Astrocyte of the cerebellum (primary cell): ENCODE measurements at regions not wholly inside any gene's neighbourhood (a gene's known extent, or its start where the extent isn't known, plus 50 kb on each side); places are given as distances from the start of the nearest gene placed in this dataset.

Experiments used
- DNase-seq: peaks from one replicate; pipeline ENCODE4 v3.0.0-alpha.2; 2011; ENCODE audit warnings: low read depth
- H3K4me3 ChIP-seq: 2 replicates; pipeline ENCODE4 v1.5.1; 2011; ENCODE audit warnings: mild to moderate bottlenecking, low read depth, low read length, moderate library complexity
- in situ Hi-C: cut with HindIII; loops from 2 replicates; pipeline ENCODE4 v1.10.0; 2017; ENCODE audit warnings: low sequenced_read_pairs
- TF ChIP-seq, protein P1 (sequence below): IDR thresholded peaks from 2 replicates; pipeline ENCODE4 v1.5.1; 2012; ENCODE audit warnings: low read length, low read depth, moderate library complexity, mild to moderate bottlenecking; ENCODE audit errors: missing control alignments

DNA sequence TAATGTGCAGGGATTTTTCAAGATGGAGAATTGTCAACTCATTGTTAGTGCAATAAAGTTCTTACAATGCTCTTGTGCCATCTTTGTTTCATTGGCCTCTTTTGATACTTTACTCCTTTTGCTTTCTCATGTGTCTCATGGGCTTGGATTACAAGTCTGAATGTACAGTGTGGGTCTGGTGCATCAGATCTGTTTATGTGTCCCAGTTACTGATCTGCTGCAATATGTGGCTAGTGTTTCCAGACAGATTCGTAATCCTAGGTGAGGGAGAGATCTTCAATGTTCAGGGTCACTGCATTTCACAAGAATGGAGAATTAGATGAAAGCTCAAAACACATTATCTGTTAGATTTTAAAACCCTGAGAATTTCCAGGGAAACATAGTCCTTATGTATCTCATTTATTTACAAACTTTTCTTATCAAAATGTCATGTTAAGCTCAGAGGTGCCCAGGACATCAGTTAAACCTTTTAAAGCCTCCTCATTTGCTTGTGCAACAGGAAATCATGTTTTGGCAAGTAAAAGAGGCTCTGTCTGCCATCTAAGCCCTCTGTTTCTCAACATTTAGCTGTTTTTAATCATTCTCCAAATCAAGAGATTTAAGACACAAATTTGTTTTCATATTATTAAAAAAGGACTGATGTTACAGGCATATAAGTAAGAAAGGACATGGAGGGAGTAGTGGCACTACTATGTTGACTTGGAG is 108.1 kb downstream of the NUP35 start:
- in situ Hi-C loops: no loop called here
- TF ChIP-seq, protein P1, sequence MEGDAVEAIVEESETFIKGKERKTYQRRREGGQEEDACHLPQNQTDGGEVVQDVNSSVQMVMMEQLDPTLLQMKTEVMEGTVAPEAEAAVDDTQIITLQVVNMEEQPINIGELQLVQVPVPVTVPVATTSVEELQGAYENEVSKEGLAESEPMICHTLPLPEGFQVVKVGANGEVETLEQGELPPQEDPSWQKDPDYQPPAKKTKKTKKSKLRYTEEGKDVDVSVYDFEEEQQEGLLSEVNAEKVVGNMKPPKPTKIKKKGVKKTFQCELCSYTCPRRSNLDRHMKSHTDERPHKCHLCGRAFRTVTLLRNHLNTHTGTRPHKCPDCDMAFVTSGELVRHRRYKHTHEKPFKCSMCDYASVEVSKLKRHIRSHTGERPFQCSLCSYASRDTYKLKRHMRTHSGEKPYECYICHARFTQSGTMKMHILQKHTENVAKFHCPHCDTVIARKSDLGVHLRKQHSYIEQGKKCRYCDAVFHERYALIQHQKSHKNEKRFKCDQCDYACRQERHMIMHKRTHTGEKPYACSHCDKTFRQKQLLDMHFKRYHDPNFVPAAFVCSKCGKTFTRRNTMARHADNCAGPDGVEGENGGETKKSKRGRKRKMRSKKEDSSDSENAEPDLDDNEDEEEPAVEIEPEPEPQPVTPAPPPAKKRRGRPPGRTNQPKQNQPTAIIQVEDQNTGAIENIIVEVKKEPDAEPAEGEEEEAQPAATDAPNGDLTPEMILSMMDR: no peak
- DNase-seq: no peak
- H3K4me3 ChIP-seq: no peak overlapping the region

DNA sequence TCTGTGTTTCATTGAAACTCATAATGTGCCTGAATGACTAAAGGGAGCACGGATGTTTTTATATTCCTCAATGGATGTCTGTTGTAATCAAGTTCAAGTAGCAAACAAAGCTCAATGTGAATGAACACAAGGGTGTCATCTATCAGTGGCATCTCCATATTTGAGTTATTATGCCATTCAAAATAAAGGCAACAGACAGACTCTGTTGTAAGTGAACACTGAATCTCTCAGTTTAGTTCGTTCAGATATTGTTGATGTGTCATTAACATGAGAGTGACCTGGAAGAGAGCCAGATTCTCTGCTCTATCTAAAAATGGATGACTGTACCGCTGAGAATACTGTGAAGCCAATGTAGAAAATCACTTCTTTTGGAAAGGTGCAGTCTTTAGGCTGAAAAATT is 118.7 kb downstream of the NUP35 start:
- H3K4me3 ChIP-seq: no peak overlapping the region
- TF ChIP-seq, protein P1: no peak
- DNase-seq: no peak
- in situ Hi-C loops: no loop called here

DNA sequence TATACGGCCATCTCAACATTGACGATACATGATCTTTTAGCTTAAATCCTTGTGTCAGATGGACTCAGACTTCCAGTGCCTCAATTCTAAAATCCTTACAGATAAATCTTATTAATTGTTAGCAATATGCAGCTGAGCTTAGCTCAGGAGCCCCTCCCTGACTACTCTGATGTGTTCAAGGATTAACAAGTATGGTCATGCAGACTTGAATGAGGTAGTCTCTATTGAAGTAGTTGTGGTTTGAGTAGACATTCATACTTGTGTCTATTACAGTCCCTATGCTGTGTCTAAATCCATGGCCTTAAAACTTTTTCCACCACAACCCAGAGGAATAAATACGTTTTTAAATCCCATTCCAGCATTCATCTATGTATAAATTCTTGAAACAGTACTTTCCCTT is 119.5 kb downstream of the NUP35 start:
- TF ChIP-seq, protein P1: no peak
- H3K4me3 ChIP-seq: no peak overlapping the region
- DNase-seq: no peak
- in situ Hi-C loops: no loop called here

DNA sequence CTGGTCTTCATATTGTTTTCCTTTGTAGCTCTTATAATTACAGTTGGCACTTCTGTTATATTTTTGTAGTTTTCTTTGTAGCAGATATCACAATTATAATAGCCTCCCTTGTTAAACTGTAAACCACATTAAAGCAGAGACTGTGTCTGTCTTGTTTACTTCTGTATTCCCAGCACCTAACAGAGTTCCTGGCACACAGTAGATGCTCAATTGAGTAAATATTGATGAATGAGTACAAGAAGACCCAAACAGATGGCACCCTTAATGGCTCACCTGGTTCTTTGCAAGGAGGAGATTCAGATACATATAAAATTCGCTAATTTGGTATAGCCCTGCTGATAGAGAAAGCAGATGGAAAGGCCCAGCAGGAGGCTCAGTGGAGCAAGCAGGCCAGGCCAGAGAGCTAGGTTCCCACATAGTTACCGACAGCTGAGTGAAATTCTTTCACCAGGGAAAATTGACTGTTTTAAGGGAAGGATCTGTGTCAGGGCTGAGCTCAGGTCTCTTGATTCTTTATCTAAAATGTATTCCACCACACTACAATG is 120.1 kb downstream of the NUP35 start:
- TF ChIP-seq, protein P1: no peak
- in situ Hi-C loops: no loop called here
- H3K4me3 ChIP-seq: no peak overlapping the region
- no peak for DNase-seq

DNA sequence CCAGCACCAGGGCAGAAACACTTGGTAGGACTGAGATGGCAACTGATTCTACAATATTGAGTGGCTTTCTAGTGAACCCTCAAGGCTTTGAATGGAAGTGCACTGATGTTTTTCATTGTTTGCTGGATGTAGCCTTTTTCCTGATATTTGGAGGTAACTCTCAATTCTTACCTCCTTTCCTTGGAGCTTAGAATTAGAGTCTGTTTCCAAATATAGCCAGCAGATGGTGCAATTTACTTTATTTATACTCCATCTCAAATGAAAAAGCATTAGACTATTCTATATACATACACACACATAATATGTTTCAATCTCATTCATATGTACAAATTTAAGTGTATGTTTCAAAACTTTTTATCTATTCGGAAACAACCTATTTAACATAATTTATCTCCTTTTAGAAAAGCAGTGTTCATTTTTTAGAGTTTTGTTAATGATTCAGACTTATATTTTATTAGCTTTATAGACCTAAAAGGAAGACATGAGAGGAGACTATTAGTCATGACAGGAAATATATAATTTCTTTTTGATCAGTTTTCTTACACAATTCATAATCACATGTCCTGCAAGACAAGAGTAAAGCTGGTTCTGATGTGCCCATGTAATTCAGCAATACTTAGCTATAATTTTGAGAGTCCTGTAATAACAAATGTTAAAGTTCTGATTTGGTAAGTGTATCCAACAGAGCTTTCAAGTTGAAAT is 124.8 kb downstream of the NUP35 start:
- in situ Hi-C loops: no loop called here
- no peak overlapping the region for H3K4me3 ChIP-seq
- TF ChIP-seq, protein P1: peak; percentile 24
- peak; percentile 29 for DNase-seq

DNA sequence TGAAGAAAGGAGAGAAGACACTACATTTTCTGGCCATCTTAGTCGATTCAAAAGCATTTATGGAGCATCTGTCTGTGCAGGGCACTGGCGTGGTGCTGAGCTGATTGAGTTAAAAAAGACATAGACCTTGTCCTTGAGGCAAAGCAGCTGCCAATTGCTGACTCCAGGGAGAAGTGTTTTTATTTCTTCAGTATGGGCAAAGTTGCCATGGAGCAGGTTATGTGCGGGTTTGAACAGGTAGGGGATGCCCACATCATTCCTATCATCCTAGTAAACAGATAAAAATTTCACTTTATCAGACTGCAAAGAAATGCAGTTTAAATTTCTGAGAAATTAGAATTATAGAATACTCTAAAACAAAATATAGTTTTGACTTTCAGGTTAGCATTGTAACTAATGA is 125.8 kb downstream of the NUP35 start:
- in situ Hi-C loops: no loop called here
- H3K4me3 ChIP-seq: no peak overlapping the region
- no peak for DNase-seq
- TF ChIP-seq, protein P1: no peak
